AG09319 (cell line): ENCODE measurements at regions not wholly inside any gene's neighbourhood (a gene's known extent, or its start where the extent isn't known, plus 50 kb on each side); places are given as distances from the start of the nearest gene placed in this dataset.
A peak's percentile ranks its signal among the peaks of the same experiment; 100 is the strongest.

ENCODE experiments used
- DNase-seq: peaks from one replicate; pipeline ENCODE4 v3.0.0-alpha.2; 2010; ENCODE audit warnings: low read depth; ENCODE audit errors: extremely low read depth
- TF ChIP-seq, protein P1 (sequence below): IDR thresholded peaks from 2 replicates; pipeline ENCODE4 v1.5.1; 2011; ENCODE audit warnings: low read depth, mild to moderate bottlenecking, inconsistent platforms, low read length, moderate library complexity

DNA sequence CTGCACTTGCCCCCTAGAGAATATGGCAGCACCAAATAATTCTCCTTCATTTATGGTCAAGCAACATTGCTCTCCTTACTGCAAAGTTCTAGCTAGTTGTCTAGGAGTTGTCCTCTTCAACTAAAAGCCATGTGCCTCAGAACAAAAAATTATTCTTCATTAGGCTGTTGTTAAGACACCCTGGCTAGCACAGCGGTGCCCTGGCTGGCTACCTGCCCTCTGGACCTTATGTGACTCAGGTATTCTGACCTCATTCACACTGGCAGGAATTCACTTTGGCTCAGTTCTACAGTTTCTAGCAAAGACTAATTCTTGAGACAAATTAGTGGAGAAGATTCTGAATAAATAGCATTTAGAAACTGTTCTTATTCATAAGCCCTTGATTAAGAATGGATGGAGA, 224.4 kb upstream of the KRR1 start:
- TF ChIP-seq, protein P1, sequence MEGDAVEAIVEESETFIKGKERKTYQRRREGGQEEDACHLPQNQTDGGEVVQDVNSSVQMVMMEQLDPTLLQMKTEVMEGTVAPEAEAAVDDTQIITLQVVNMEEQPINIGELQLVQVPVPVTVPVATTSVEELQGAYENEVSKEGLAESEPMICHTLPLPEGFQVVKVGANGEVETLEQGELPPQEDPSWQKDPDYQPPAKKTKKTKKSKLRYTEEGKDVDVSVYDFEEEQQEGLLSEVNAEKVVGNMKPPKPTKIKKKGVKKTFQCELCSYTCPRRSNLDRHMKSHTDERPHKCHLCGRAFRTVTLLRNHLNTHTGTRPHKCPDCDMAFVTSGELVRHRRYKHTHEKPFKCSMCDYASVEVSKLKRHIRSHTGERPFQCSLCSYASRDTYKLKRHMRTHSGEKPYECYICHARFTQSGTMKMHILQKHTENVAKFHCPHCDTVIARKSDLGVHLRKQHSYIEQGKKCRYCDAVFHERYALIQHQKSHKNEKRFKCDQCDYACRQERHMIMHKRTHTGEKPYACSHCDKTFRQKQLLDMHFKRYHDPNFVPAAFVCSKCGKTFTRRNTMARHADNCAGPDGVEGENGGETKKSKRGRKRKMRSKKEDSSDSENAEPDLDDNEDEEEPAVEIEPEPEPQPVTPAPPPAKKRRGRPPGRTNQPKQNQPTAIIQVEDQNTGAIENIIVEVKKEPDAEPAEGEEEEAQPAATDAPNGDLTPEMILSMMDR, result no peak
- DNase-seq, result no peak

DNA sequence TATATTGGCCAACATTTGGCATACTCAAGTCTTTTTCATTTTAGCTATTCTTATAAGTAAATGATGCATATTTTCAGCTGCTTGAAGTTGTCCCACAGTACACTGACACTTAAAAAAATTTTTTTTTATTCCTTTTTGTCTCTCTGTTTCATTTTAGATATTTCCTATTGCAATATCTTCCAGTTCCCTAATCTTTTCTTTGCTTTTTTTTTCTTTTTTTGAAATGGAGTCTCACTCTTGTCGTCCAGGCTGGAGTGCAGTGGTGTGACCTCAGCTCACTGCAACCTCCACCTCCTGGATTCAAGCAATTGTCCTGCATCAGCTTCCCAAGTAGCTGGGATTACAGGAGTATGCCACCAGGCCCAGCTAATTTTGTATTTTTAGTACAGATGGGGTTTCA, 217.4 kb upstream of the KRR1 start:
- no peak for DNase-seq
- TF ChIP-seq, protein P1, result no peak

DNA sequence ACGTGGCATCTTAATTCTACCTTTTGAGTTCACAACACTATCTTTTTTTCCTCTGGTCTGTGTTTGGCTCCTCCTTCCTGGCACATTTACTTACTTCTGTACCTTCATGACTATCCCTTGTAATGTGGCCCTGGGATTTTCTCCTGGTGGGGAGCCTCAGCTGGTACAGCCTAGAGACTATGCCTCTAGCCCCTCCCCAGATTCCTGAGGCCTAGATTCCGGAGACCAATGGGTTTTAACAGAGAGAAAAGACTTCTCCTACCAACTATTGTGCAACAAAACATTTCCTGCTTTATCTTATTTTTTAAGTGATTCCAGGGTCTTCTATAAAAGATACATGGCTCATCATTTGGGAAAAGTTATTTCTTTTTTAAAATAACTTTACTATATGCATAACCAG, 216.2 kb upstream of the KRR1 start:
- no peak for DNase-seq
- TF ChIP-seq, protein P1, result no peak

DNA sequence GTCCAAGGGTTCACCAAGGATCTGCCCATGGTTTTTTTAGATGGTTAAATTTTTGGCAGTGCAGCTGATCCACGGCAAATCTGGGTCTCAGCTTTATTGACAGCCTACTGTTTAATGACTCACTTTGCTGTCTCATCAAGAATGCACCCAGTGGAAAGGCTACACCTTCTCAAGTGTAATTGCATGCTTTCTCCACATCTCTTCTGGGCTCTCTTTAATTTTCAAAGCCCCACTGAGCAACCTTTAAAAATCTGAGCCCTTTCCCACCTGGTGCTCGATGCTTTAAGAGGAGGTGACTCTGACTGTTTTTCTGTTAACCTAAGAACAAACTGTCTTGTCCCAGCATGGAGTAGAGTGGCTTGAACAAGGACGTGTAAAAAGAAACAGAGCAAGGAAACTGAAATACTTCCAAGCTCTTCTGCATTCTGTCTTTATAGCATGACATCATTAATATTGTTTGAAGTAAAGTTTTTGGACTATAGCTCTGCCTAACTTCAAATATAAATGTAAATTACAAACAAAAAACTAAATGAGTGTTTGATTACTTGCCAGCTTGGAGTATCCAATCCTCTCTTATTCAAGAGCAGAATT, 214.2 kb upstream of the KRR1 start:
- TF ChIP-seq, protein P1, result no peak
- no peak for DNase-seq

DNA sequence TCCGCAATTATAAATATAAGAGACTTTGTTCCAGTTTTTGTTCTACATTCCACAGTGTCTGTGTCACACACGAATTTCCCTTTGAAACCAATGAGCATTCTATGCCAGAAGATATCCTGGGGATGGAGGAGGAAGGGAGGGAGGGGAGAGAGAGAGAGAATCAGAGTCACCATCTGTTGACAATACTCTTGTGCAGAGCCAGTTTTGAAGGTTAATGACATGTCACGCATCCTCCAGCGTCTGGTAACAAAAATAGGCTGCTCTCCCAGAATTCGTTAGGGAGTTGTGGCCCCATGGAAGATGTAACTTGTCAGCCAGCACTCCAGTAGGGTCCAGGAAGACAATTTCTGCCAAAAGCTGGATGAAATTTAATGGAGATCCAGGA, 213.5 kb upstream of the KRR1 start:
- DNase-seq, result peak; percentile 83
- TF ChIP-seq, protein P1, result no peak

DNA sequence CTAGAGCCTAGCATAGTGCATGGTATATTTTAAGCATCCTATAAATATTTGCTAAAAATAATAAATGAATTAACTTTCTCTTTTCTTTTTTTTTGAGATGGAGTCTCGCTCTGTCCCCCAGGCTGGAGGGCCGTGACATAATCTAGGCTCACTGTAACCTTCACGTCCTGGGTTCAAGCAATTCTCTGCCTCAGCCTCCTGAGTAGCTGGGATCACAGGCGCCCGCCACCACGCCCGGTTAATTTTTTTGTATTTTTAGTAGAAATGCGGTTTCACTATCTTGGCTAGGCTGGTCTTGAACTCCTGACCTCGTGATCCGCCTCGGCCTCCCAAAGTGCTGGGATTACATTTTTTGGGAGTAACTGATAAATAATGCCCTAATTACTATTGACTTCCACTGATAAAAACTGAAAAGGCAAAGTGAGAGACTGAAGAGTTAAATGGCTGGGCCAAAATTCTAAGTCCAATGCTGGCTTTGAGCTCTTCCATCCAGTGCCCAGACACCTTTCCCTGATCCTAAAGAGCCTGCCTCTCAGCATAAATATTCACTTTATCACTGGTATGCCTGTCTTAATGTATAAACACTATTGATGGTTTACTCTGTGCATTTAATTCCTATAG, 213.0 kb upstream of the KRR1 start:
- TF ChIP-seq, protein P1, result no peak
- DNase-seq, result no peak

DNA sequence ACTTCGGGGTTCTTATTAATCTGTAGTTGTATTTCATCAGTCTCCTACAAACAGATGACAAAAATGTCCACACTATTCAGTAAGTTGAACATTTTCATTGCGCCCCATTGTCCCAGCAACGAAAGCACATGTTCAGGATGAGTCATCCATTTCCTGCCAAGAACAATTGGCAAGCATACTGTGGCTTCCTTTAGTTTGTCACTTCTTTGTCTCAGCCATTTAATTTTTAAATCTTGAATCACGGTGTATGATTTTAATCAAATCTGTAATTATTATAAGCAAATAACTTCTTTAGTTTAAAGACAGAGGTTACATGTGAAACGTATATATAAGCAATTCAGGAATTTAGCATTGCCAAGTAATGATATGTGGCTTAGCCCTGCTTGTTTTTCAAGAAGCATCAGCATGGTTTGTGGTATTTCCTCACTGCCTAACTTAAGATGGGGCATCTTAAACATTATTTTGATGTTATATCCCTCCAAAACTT, 211.3 kb upstream of the KRR1 start:
- TF ChIP-seq, protein P1, result no peak
- DNase-seq, result peak; percentile 70
